ENCODE measurements at regions not wholly inside any gene's neighbourhood (a gene's known extent, or its start where the extent isn't known, plus 50 kb on each side); places are given as distances from the start of the nearest gene placed in this dataset.

DNA sequence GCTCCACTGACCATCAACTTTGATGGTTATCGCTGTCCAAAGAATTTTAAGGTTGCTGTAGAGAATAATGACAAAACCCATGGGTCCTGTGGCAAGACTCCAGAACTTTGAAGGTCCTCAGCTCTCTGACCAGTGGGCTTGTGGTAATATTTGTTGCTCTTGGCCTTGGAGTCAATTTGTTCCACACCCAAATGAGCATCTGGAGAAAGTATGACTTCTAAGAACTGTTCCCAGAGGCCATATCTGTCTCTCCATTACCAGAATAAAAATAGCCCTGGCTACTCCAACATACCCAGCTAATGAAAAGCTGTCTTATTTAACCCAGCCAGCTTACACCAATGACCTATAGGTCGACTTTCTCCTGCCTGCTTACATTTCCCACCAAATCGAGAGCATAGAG is 466.4 kb downstream of the MEIS1 start:
- Mint-ChIP-seq H3K27me3 (no peaks in the 10 kb centered on the region), H3K4me3 (no peak overlapping the region), H3K4me1 (no peaks in the 10 kb centered on the region), H3K27ac (no peak overlapping the region), H3K9me3 (ENCODE audit: insufficient read depth) (no peaks in the 10 kb centered on the region)
- ChIA-PET POLR2A (no interaction called here), CTCF (interaction anchor here (0.5 kb wide), 1 partner anchor 9 kb away, joined by 3 read pairs; no protein-coding TSS in a partner anchor)
- H4K20me1 ChIP-seq (ENCODE audit: control insufficient read depth, insufficient read depth, low read length, poor library complexity, severe bottlenecking), result no peaks in the 10 kb centered on the region
- 83% methylated on average over 2 of the region's 3 CpGs for WGBS (ENCODE audit: insufficient coverage)
- no peak overlapping the region for H3K4me3 ChIP-seq (ENCODE audit: control extremely low read depth in 1 of 5, extremely low read depth in 1 of 5, insufficient read depth in 1 of 5, low read depth in 2 of 5, low read length in 4 of 5)
- no peak overlapping the region for H3K9ac ChIP-seq (ENCODE audit: low read length)
- H3K4me2 ChIP-seq (replicated peaks; ENCODE audit: low read depth, low read length, poor library complexity, severe bottlenecking), result no peak overlapping the region
- no peak for ATAC-seq (ENCODE audit: low read depth)
- H3K27ac ChIP-seq (ENCODE audit: low read length in 2 of 2), result no peak overlapping the region
- no peaks in the 10 kb centered on the region for H3K27me3 ChIP-seq (replicated peaks in 1 of 4; ENCODE audit: control extremely low read depth in 1 of 4, control insufficient read depth in 3 of 4, insufficient read depth in 4 of 4, low read length in 3 of 4)
- DNase-seq, result no peak
- H2AFZ ChIP-seq (ENCODE audit: insufficient read depth, low read depth, low read length, poor library complexity, severe bottlenecking), result no peak overlapping the region
- intact Hi-C loops (cut with micrococcal nuclease), result no loop called here
- no peaks in the 10 kb centered on the region for H3K36me3 ChIP-seq (replicated peaks in 1 of 2; ENCODE audit: control extremely low read depth in 1 of 2, control insufficient read depth in 1 of 2, extremely low read depth in 1 of 2, insufficient read depth in 2 of 2, low read length in 1 of 2)
- H3K79me2 ChIP-seq (ENCODE audit: control insufficient read depth, insufficient read depth, low read length), result no peaks in the 10 kb centered on the region
- no peaks in the 10 kb centered on the region for H3K4me1 ChIP-seq (ENCODE audit: control insufficient read depth in 2 of 2, insufficient read depth in 2 of 2, low read length in 2 of 2)
- H3K9me3 ChIP-seq (ENCODE audit: control extremely low read depth in 1 of 3, control insufficient read depth in 2 of 3, insufficient read depth in 1 of 3, low read length in 2 of 3), result no peaks in the 10 kb centered on the region
- TF ChIP-seq EZH2 (IDR thresholded peaks at IDR 0.05; ENCODE audit: borderline replicate concordance, insufficient read depth, low read depth, low read length, poor library complexity, severe bottlenecking), result no peak
- TF ChIP-seq, protein P1, sequence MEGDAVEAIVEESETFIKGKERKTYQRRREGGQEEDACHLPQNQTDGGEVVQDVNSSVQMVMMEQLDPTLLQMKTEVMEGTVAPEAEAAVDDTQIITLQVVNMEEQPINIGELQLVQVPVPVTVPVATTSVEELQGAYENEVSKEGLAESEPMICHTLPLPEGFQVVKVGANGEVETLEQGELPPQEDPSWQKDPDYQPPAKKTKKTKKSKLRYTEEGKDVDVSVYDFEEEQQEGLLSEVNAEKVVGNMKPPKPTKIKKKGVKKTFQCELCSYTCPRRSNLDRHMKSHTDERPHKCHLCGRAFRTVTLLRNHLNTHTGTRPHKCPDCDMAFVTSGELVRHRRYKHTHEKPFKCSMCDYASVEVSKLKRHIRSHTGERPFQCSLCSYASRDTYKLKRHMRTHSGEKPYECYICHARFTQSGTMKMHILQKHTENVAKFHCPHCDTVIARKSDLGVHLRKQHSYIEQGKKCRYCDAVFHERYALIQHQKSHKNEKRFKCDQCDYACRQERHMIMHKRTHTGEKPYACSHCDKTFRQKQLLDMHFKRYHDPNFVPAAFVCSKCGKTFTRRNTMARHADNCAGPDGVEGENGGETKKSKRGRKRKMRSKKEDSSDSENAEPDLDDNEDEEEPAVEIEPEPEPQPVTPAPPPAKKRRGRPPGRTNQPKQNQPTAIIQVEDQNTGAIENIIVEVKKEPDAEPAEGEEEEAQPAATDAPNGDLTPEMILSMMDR (IDR thresholded peaks at IDR 0.05), result no peak

DNA sequence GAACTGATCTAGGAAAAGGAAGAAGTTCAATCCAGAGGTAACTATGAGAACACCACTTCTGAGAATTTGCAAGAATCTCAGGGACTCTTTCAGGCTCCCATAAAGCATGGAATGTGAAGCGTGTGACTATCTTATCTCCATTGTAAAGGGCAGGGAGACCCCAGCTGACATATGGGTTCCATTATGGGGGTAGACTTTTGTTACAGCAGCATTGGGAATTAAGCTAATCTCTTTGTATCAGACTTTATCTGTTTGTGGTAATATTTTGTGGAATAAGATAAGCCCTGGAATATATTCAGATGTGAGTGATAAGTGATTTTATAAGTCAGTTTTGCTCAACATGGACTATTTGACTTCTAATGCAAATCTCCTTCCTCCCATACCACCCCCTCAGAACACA is 468.3 kb downstream of the MEIS1 start:
- Histone ChIP-seq H3K4me2 (replicated peaks; ENCODE audit: low read depth, low read length, poor library complexity, severe bottlenecking) (no peak overlapping the region), H3K9me3 (ENCODE audit: control extremely low read depth in 1 of 3, control insufficient read depth in 2 of 3, insufficient read depth in 1 of 3, low read length in 2 of 3) (peaks cover 0 to 1% (median 0%) of the 10 kb centered on the region in 3 donors), H3K79me2 (ENCODE audit: control insufficient read depth, insufficient read depth, low read length) (no peaks in the 10 kb centered on the region), H3K9ac (ENCODE audit: low read length) (no peak overlapping the region), H3K27me3 (replicated peaks in 1 of 4; ENCODE audit: control extremely low read depth in 1 of 4, control insufficient read depth in 3 of 4, insufficient read depth in 4 of 4, low read length in 3 of 4) (no peaks in the 10 kb centered on the region), H3K4me3 (ENCODE audit: control extremely low read depth in 1 of 5, extremely low read depth in 1 of 5, insufficient read depth in 1 of 5, low read depth in 2 of 5, low read length in 4 of 5) (no peak overlapping the region), H3K4me1 (ENCODE audit: control insufficient read depth in 2 of 2, insufficient read depth in 2 of 2, low read length in 2 of 2) (no peaks in the 10 kb centered on the region), H3K36me3 (replicated peaks in 1 of 2; ENCODE audit: control extremely low read depth in 1 of 2, control insufficient read depth in 1 of 2, extremely low read depth in 1 of 2, insufficient read depth in 2 of 2, low read length in 1 of 2) (no peaks in the 10 kb centered on the region), H3K27ac (ENCODE audit: low read length in 2 of 2) (no peak overlapping the region), H2AFZ (ENCODE audit: insufficient read depth, low read depth, low read length, poor library complexity, severe bottlenecking) (no peak overlapping the region), H4K20me1 (ENCODE audit: control insufficient read depth, insufficient read depth, low read length, poor library complexity, severe bottlenecking) (no peaks in the 10 kb centered on the region)
- CTCF ChIA-PET, result no interaction called here
- DNase-seq (no peak), ATAC-seq (ENCODE audit: low read depth) (no peak)
- H3K9me3 Mint-ChIP-seq (ENCODE audit: insufficient read depth), result no peaks in the 10 kb centered on the region
- H3K4me1 Mint-ChIP-seq, result no peaks in the 10 kb centered on the region
- POLR2A ChIA-PET, result no interaction called here
- H3K4me3 Mint-ChIP-seq, result no peak overlapping the region
- H3K27me3 Mint-ChIP-seq, result no peaks in the 10 kb centered on the region
- no peak overlapping the region for H3K27ac Mint-ChIP-seq
- WGBS (ENCODE audit: insufficient coverage), result 100% methylated on average over 1 of the region's 1 CpG
- TF ChIP-seq, protein P1 (IDR thresholded peaks at IDR 0.05), result no peak
- no peak for TF ChIP-seq EZH2 (IDR thresholded peaks at IDR 0.05; ENCODE audit: borderline replicate concordance, insufficient read depth, low read depth, low read length, poor library complexity, severe bottlenecking)
- intact Hi-C loops (cut with micrococcal nuclease), result no loop called here
